ENCODE measurements at regions not wholly inside any gene's neighbourhood (a gene's known extent, or its start where the extent isn't known, plus 50 kb on each side); places are given as distances from the start of the nearest gene placed in this dataset.

- WGBS, 2 experiments (ENCODE audit: extremely low coverage in 1 of 2, insufficient coverage in 1 of 2, insufficient read length in 1 of 2, insufficient replicate concordance in 2 of 2, low coverage in 1 of 2, low lambda C conversion rate in 2 of 2, missing lambda C conversion rate in 1 of 2): 94% methylated on average over 3 of the region's 3 CpGs; no CpG with 5 or more reads in 1 of the 2 experiments
- no peak overlapping the region for H2AK5ac ChIP-seq (ENCODE audit: low read depth, low read length)
- TF ChIP-seq HDAC6 (IDR thresholded peaks at IDR 0.05; ENCODE audit: low read depth, low read length) (no peak), HDAC2 (IDR thresholded peaks at IDR 0.05; ENCODE audit: borderline replicate concordance in 1 of 2, low read depth in 2 of 2, low read length in 2 of 2) (no peak), KDM1A (IDR thresholded peaks at IDR 0.05; ENCODE audit: borderline replicate concordance, low read length) (no peak), JUND (IDR thresholded peaks at IDR 0.05; ENCODE audit: low read length) (no peak), EP300 (IDR thresholded peaks at IDR 0.05; ENCODE audit: borderline replicate concordance in 1 of 2, low read depth in 2 of 2, low read length in 2 of 2) (no peak), ZNF274 (IDR thresholded peaks at IDR 0.05; ENCODE audit: borderline replicate concordance, extremely low read depth, low read length) (no peak), SP4 (IDR thresholded peaks at IDR 0.05; ENCODE audit: low read length) (no peak), CTBP2 (IDR thresholded peaks at IDR 0.05; ENCODE audit: borderline replicate concordance, insufficient read depth, insufficient read length, low read length) (no peak), E2F6 (IDR thresholded peaks at IDR 0.05) (no peak), RBBP5 (IDR thresholded peaks at IDR 0.05; ENCODE audit: borderline replicate concordance, low read depth, low read length) (no peak), SRF (IDR thresholded peaks at IDR 0.05; ENCODE audit: low read depth, low read length) (no peak), ASH2L (IDR thresholded peaks at IDR 0.05; ENCODE audit: low read length) (no peak), CEBPB (IDR thresholded peaks at IDR 0.05; ENCODE audit: low read depth, low read length) (no peak), RAD21 (IDR thresholded peaks at IDR 0.05 in 1 of 2, conservative IDR thresholded peaks at IDR 0.05 in 1 of 2; ENCODE audit: low read depth in 2 of 2, low read length in 2 of 2) (no peak)
Observed at GRCh38 chr18:38642711-38643110, 1077.1 kb upstream of the CELF4 start.

More at GRCh38 chr18:38642711-38643110, 1077.1 kb upstream of the CELF4 start:
- H3K23ac ChIP-seq (ENCODE audit: insufficient read length): no peak overlapping the region
- no peak overlapping the region for H3K4me3 ChIP-seq (ENCODE audit: extremely low read depth in 1 of 4, insufficient read depth in 2 of 4, low read depth in 3 of 4, low read length in 4 of 4)
- no peak overlapping the region for H4K5ac ChIP-seq (ENCODE audit: insufficient read length, low read depth, low read length)
- H3K4ac ChIP-seq (replicated peaks; ENCODE audit: insufficient read length, low read depth, low read length): no peak overlapping the region
- no peak overlapping the region for H4K8ac ChIP-seq (ENCODE audit: extremely low read depth, insufficient read depth, low read length)
- no peak overlapping the region for H2AFZ ChIP-seq (ENCODE audit: low read length)
- H2BK12ac ChIP-seq (ENCODE audit: low read depth, low read length): no peak overlapping the region
- no peak overlapping the region for H4K91ac ChIP-seq (replicated peaks; ENCODE audit: insufficient read length, low read length)
- H3K9me3 ChIP-seq (ENCODE audit: insufficient read depth in 2 of 2, low read depth in 1 of 2, low read length in 1 of 2): peaks cover 4 to 7% of the 10 kb centered on the region in 2 experiments; a peak in 2 of 4 replicates
- H3K23me2 ChIP-seq (ENCODE audit: low read depth, low read length): no peaks in the 10 kb centered on the region
- H3K56ac ChIP-seq (replicated peaks; ENCODE audit: insufficient read length, low read depth, low read length): no peak overlapping the region
- H2BK20ac ChIP-seq (ENCODE audit: low read length): no peak overlapping the region
- no peaks in the 10 kb centered on the region for H3K79me1 ChIP-seq (ENCODE audit: low read depth, low read length)
- no peak overlapping the region for H3K9ac ChIP-seq (replicated peaks in 1 of 4; ENCODE audit: extremely low read depth in 1 of 4, low read depth in 3 of 4, low read length in 3 of 4)
- no peaks in the 10 kb centered on the region for H3K4me1 ChIP-seq (replicated peaks in 1 of 4; ENCODE audit: control insufficient read depth in 3 of 4, insufficient read depth in 4 of 4, low read length in 3 of 4)
- no peaks in the 10 kb centered on the region for H3K27me3 ChIP-seq (replicated peaks in 1 of 4; ENCODE audit: control insufficient read depth in 3 of 4, extremely low read depth in 1 of 4, insufficient read depth in 3 of 4, low read length in 3 of 4)
- no peak overlapping the region for H2BK15ac ChIP-seq (ENCODE audit: low read length)
- FAIRE-seq (no peak), DNase-seq (ENCODE audit: low read depth in 1 of 2, low spot score in 2 of 2) (no peak)
- CTCF ChIA-PET (ENCODE audit: partially characterized antibody): no interaction called here
- H3K4me2 ChIP-seq (ENCODE audit: insufficient read depth in 1 of 2, low read depth in 2 of 2, low read length in 2 of 2): no peak overlapping the region
- no peaks in the 10 kb centered on the region for H4K20me1 ChIP-seq (replicated peaks in 1 of 2; ENCODE audit: control insufficient read depth in 1 of 2, insufficient read depth in 2 of 2, low read length in 2 of 2)
- H2BK5ac ChIP-seq (ENCODE audit: low read depth, low read length): no peak overlapping the region
- no peak overlapping the region for H3K14ac ChIP-seq (ENCODE audit: insufficient read length)
- no peak overlapping the region for H3K18ac ChIP-seq (ENCODE audit: extremely low read depth, low read length)
- H3K36me3 ChIP-seq (ENCODE audit: control insufficient read depth in 2 of 4, insufficient read depth in 4 of 4, low read length in 3 of 4): no peaks in the 10 kb centered on the region
- no peak overlapping the region for H2BK120ac ChIP-seq (replicated peaks; ENCODE audit: low read depth, low read length)
- no peak overlapping the region for H3K27ac ChIP-seq (ENCODE audit: low read depth, low read length)
- no peaks in the 10 kb centered on the region for H3K79me2 ChIP-seq (ENCODE audit: control insufficient read depth in 1 of 2, insufficient read depth in 2 of 2, low read length in 2 of 2)
- POLR2A ChIA-PET (ENCODE audit: partially characterized antibody): no interaction called here

Data from H1 (cell line).